Trophoblast cell (in vitro differentiated cells and primary cell): ENCODE measurements at regions not wholly inside any gene's neighbourhood (a gene's known extent, or its start where the extent isn't known, plus 50 kb on each side); places are given as distances from the start of the nearest gene placed in this dataset.

Experiments
- DNase-seq, 2 donors: peaks; one replicate each; pipeline ENCODE4 v3.0.0-alpha.2; 2016
- H2AFZ ChIP-seq: 2 replicates; pipeline ENCODE4 v1.6.1; 2013; ENCODE audit warnings: low read length, moderate library complexity, mild to moderate bottlenecking; ENCODE audit not compliant: insufficient read depth, poor library complexity
- H2AK5ac ChIP-seq: 2 replicates; pipeline ENCODE4 v1.6.1; 2013; ENCODE audit warnings: mild to moderate bottlenecking, low read length
- H2BK120ac ChIP-seq: 2 replicates; pipeline ENCODE4 v1.6.1; 2013; ENCODE audit warnings: low read length, mild to moderate bottlenecking, moderate library complexity; ENCODE audit not compliant: insufficient read depth, poor library complexity
- H2BK12ac ChIP-seq: 2 replicates; pipeline ENCODE4 v1.6.1; 2013; ENCODE audit warnings: mild to moderate bottlenecking, low read length, moderate library complexity
- H2BK5ac ChIP-seq: 2 replicates; pipeline ENCODE4 v1.6.1; 2013; ENCODE audit warnings: low read length, low read depth, moderate library complexity, mild to moderate bottlenecking; ENCODE audit not compliant: poor library complexity
- H3K14ac ChIP-seq: 2 replicates; pipeline ENCODE4 v1.6.1; 2013; ENCODE audit warnings: mild to moderate bottlenecking, low read length
- H3K18ac ChIP-seq: 2 replicates; pipeline ENCODE4 v1.6.1; 2013; ENCODE audit warnings: mild to moderate bottlenecking, low read length
- H3K23ac ChIP-seq: 2 replicates; pipeline ENCODE4 v1.6.1; 2013; ENCODE audit warnings: low read length
- H3K27ac ChIP-seq: 2 replicates; pipeline ENCODE4 v1.5.1; 2013; ENCODE audit warnings: low read depth, mild to moderate bottlenecking, inconsistent platforms, low read length, moderate library complexity
- H3K27me3 ChIP-seq: 2 replicates; pipeline ENCODE4 v1.6.1; 2013; ENCODE audit warnings: inconsistent platforms, mild to moderate bottlenecking, low read length, moderate library complexity; ENCODE audit not compliant: insufficient read depth
- H3K36me3 ChIP-seq, 2 experiments: 1 replicate in 1 of 2; 2 replicates in 1 of 2; pipeline ENCODE4 v1.6.1; 2013; ENCODE audit warnings: low read length in 2 of 2, mild to moderate bottlenecking in 2 of 2, moderate library complexity in 1 of 2; ENCODE audit not compliant: insufficient read depth in 2 of 2, control insufficient read depth in 1 of 2
- H3K4ac ChIP-seq: 2 replicates; pipeline ENCODE4 v1.6.1; 2013; ENCODE audit warnings: low read depth, mild to moderate bottlenecking, low read length, moderate library complexity
- H3K4me1 ChIP-seq, 2 experiments: 1 replicate in 1 of 2; 2 replicates in 1 of 2; pipeline ENCODE4 v1.6.1; 2013; ENCODE audit warnings: low read length in 2 of 2, mild to moderate bottlenecking in 2 of 2, moderate library complexity in 1 of 2; ENCODE audit not compliant: insufficient read depth in 2 of 2, control insufficient read depth in 1 of 2
- H3K4me2 ChIP-seq: 2 replicates; pipeline ENCODE4 v1.6.1; 2013; ENCODE audit warnings: inconsistent platforms, mild to moderate bottlenecking, low read length, moderate library complexity
- H3K4me3 ChIP-seq: 2 replicates; pipeline ENCODE4 v1.5.1; 2013; ENCODE audit warnings: mild to moderate bottlenecking, low read depth, low read length, inconsistent platforms
- H3K79me1 ChIP-seq: one replicate; pipeline ENCODE4 v1.6.1; 2013; ENCODE audit warnings: low read length
- H3K79me2 ChIP-seq: 2 replicates; pipeline ENCODE4 v1.6.1; 2013; ENCODE audit warnings: low read length, mild to moderate bottlenecking; ENCODE audit not compliant: control insufficient read depth, insufficient read depth, poor library complexity
- H3K9ac ChIP-seq: 2 replicates; pipeline ENCODE4 v1.6.1; 2013; ENCODE audit warnings: mild to moderate bottlenecking, low read length
- H3K9me3 ChIP-seq: 2 replicates; pipeline ENCODE4 v1.6.1; 2013; ENCODE audit warnings: low read depth, mild to moderate bottlenecking, control low read depth, inconsistent platforms, low read length; ENCODE audit not compliant: insufficient read depth
- H4K12ac ChIP-seq: 2 replicates; pipeline ENCODE4 v1.6.1; 2013; ENCODE audit warnings: low read depth, mild to moderate bottlenecking, low read length, moderate library complexity
- H4K8ac ChIP-seq: 2 replicates; pipeline ENCODE4 v1.6.1; 2013; ENCODE audit warnings: low read depth, mild to moderate bottlenecking, low read length, moderate library complexity
- H4K91ac ChIP-seq: one replicate; pipeline ENCODE4 v1.6.1; 2013; ENCODE audit warnings: low read depth, mild to moderate bottlenecking, low read length, moderate library complexity
- WGBS: extraction: QIAGEN DNeasy Blood & Tissue Kit; methylation state at CpG from one replicate; pipeline ENCODE4 v1.1.7; 2013; ENCODE audit warnings: missing lambda C conversion rate; ENCODE audit not compliant: insufficient read length, insufficient coverage; ENCODE audit errors: extremely low coverage; 5-methylcytosine and 5-hydroxymethylcytosine counted together

DNA sequence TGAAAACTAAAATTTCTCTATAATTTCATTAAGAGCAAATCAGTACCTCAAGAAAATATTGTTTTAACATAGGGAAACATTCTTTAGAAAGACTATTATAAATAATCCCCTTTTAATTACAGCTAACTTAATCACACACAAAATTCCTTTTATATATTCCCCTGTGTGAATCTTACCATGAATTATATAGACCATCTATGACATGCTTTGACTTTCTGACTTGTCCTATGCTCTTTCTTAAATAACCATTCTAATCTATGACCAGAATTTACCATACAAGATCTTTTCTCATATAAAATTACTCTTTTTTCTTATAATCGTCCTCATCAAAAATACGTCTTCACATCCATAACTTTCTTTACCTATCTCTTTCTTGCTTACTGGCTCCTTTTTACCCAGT lies 824.2 kb upstream of the FAM98A start:
- Histone ChIP-seq H2AFZ (no peak overlapping the region), H4K91ac (no peak overlapping the region), H2BK120ac (no peak overlapping the region), H3K18ac (no peak overlapping the region), H2BK12ac (no peak overlapping the region), H3K4me2 (no peak overlapping the region), H2BK5ac (no peak overlapping the region), H3K9me3 (peaks cover 1% of the 10 kb centered on the region), H4K12ac (no peak overlapping the region), H2AK5ac (no peak overlapping the region), H3K79me1 (no peaks in the 10 kb centered on the region), H3K27ac (no peak overlapping the region), H3K36me3 (no peaks in the 10 kb centered on the region), H3K79me2 (no peaks in the 10 kb centered on the region), H3K14ac (no peak overlapping the region), H3K9ac (no peak overlapping the region), H3K4me3 (no peak overlapping the region), H4K8ac (no peak overlapping the region), H3K4me1 (no peaks in the 10 kb centered on the region), H3K23ac (no peak overlapping the region), H3K4ac (no peak overlapping the region), H3K27me3 (no peaks in the 10 kb centered on the region)
- DNase-seq = no peak
- WGBS = 100% methylated on average over 2 of the region's 2 CpGs

DNA sequence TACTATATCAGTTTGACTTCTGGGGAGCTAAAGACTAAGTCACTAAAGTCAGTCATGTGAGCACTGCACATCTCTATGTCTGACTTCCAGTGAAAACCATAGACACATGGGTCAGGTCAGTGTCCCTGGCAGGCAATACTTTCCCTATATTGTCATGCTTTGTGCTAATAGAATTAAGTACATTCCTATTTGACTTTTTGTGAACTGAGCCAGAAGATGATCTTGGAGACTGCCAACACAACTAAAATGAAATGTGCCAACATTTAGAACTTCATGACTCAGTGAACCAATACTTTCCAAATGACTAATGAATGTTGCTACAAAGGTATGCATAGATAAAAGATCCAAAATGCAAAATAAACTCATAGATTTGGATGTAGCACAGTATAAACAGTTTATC lies 820.8 kb upstream of the FAM98A start:
- H3K79me1 ChIP-seq = no peaks in the 10 kb centered on the region

DNA sequence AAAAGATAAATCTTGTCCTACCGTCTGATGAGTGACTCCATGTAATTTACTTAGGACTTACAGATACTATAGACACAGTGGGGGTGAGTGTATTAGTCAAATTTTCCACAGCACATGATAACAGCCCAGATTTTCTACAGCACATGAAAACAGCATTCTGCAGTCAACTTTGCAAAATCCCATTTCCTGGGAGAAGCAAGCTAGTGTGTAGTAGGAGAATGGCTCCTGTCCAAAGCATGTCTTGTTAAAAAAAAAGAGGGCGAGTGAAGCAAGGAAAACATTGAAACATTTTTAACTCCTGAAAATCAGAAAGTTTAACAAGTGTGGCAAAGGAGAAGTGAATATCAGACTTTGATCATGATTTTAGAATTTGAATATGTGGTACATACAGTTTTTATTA lies 817.8 kb upstream of the FAM98A start:
- Histone ChIP-seq H3K9ac (no peak overlapping the region), H3K27ac (no peak overlapping the region), H3K4me1 (no peaks in the 10 kb centered on the region), H3K23ac (no peak overlapping the region), H2AK5ac (no peak overlapping the region), H2BK5ac (no peak overlapping the region), H2BK120ac (no peak overlapping the region), H3K9me3 (no peaks in the 10 kb centered on the region), H3K36me3 (no peaks in the 10 kb centered on the region), H3K4me2 (no peak overlapping the region), H2AFZ (no peak overlapping the region), H3K14ac (no peak overlapping the region), H4K91ac (no peak overlapping the region), H3K18ac (no peak overlapping the region), H3K4me3 (no peak overlapping the region), H3K4ac (no peak overlapping the region), H2BK12ac (no peak overlapping the region), H4K8ac (no peak overlapping the region), H3K27me3 (no peaks in the 10 kb centered on the region), H4K12ac (no peak overlapping the region), H3K79me1 (no peaks in the 10 kb centered on the region), H3K79me2 (no peaks in the 10 kb centered on the region)
- DNase-seq = no peak
- no CpG with 5 or more reads among the region's 2 CpGs for WGBS

More for the DNA sequence above, 820.8 kb upstream of the FAM98A start:
- no peak overlapping the region for H3K4me3 ChIP-seq
- H3K4me1 ChIP-seq = no peaks in the 10 kb centered on the region
- no peak overlapping the region for H3K23ac ChIP-seq
- no peak overlapping the region for H2BK12ac ChIP-seq
- H2AK5ac ChIP-seq = no peak overlapping the region
- H2BK5ac ChIP-seq = no peak overlapping the region
- H3K27me3 ChIP-seq = no peaks in the 10 kb centered on the region
- no peak overlapping the region for H3K9ac ChIP-seq
- H4K91ac ChIP-seq = no peak overlapping the region
- H3K36me3 ChIP-seq = no peaks in the 10 kb centered on the region
- no peak overlapping the region for H2BK120ac ChIP-seq
- peak in 1 of 2 donors; percentile 45 for DNase-seq
- no peak overlapping the region for H3K27ac ChIP-seq
- H4K12ac ChIP-seq = no peak overlapping the region
- H3K18ac ChIP-seq = no peak overlapping the region
- no peak overlapping the region for H4K8ac ChIP-seq
- no peak overlapping the region for H3K4me2 ChIP-seq
- no peak overlapping the region for H3K14ac ChIP-seq
- no peak overlapping the region for H2AFZ ChIP-seq
- no peaks in the 10 kb centered on the region for H3K79me2 ChIP-seq
- H3K9me3 ChIP-seq = peaks cover under 1% of the 10 kb centered on the region
- H3K4ac ChIP-seq = no peak overlapping the region

DNA sequence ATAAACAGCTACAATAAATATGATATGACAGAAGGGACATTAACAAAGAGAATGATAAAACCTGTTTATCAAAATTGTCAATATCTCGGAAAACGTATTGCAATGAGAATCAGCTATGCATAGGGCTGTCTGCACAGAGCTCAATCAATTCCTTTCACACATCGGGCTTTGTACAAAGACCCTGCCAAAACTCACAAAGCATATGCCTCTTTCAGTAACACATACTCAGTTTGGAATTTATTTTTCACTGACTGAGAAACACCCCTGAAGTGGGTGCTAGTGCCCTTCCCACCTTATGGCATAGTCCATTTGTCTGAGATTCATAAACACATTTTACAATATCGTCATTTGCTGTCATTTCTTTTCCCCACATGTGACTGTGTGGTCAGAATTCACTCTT lies 815.8 kb upstream of the FAM98A start:
- WGBS = no CpG with 5 or more reads among the region's 4 CpGs
- no peak overlapping the region for H2BK120ac ChIP-seq

More for the DNA sequence above, 815.8 kb upstream of the FAM98A start:
- H2BK5ac ChIP-seq = no peak overlapping the region
- no peak overlapping the region for H4K8ac ChIP-seq
- H2AK5ac ChIP-seq = no peak overlapping the region
- no peak overlapping the region for H2AFZ ChIP-seq
- no peak overlapping the region for H3K18ac ChIP-seq
- no peaks in the 10 kb centered on the region for H3K27me3 ChIP-seq
- H3K27ac ChIP-seq = no peak overlapping the region
- no peak for DNase-seq
- no peak overlapping the region for H4K12ac ChIP-seq
- no peak overlapping the region for H4K91ac ChIP-seq
- H3K23ac ChIP-seq = no peak overlapping the region
- H3K4me2 ChIP-seq = no peak overlapping the region
- no peak overlapping the region for H3K9ac ChIP-seq
- H3K36me3 ChIP-seq = no peaks in the 10 kb centered on the region
- H3K4ac ChIP-seq = no peak overlapping the region
- no peak overlapping the region for H2BK12ac ChIP-seq
- H3K4me1 ChIP-seq = no peaks in the 10 kb centered on the region
- H3K79me1 ChIP-seq = no peaks in the 10 kb centered on the region
- H3K9me3 ChIP-seq = no peaks in the 10 kb centered on the region
- H3K14ac ChIP-seq = no peak overlapping the region
- no peaks in the 10 kb centered on the region for H3K79me2 ChIP-seq
- no peak overlapping the region for H3K4me3 ChIP-seq
